Activated T-helper 9 cell treated with anti-CD3 and anti-CD28 coated beads, Interleukin-2, amount 50 U/mL, for 16 hours (primary cell): ENCODE measurements at regions not wholly inside any gene's neighbourhood (a gene's known extent, or its start where the extent isn't known, plus 50 kb on each side); places are given as distances from the start of the nearest gene placed in this dataset.
"Not testable (repeated sequence)": the region's sequence is repeated elsewhere in the genome, so short reads cannot be mapped to it uniquely, and the experiment has no call there.

ENCODE experiments used
- DNase-seq: peaks from one replicate; pipeline ENCODE4 v3.0.0-alpha.2; 2020; ENCODE audit warnings: low read depth

- no peak for DNase-seq
These were observed 74.3 kb upstream of the TNP1 start for GRCh38 chr2:216934151-216934550.

GRCh38 chr2:216932863-216933548 is 73.1 kb upstream of the TNP1 start:
- no peak for DNase-seq

- DNase-seq: no peak
These were observed 72.4 kb upstream of the TNP1 start for GRCh38 chr2:216932113-216932862.

GRCh38 chr2:216930716-216931115 is 70.9 kb upstream of the TNP1 start:
- DNase-seq: no peak

GRCh38 chr2:216929338-216929737 is 69.5 kb upstream of the TNP1 start:
- not testable (repeated sequence) for DNase-seq

GRCh38 chr2:216927163-216927562 is 67.3 kb upstream of the TNP1 start:
- DNase-seq: no peak

- DNase-seq: no peak
These were observed 65.9 kb upstream of the TNP1 start for GRCh38 chr2:216925636-216926366.

- DNase-seq: no peak
These were observed 65.1 kb upstream of the TNP1 start for GRCh38 chr2:216925006-216925405.

GRCh38 chr2:216923706-216924105 is 63.8 kb upstream of the TNP1 start:
- DNase-seq: no peak

- no peak for DNase-seq
These were observed 62.4 kb upstream of the TNP1 start for GRCh38 chr2:216922175-216922780.

GRCh38 chr2:216920937-216921456 is 61.1 kb upstream of the TNP1 start:
- no peak for DNase-seq

GRCh38 chr2:216920143-216920876 is 60.4 kb upstream of the TNP1 start:
- DNase-seq: no peak

GRCh38 chr2:216918088-216918680 is 58.3 kb upstream of the TNP1 start:
- no peak for DNase-seq

- DNase-seq: no peak
These were observed 57.2 kb upstream of the TNP1 start for GRCh38 chr2:216916956-216917650.

GRCh38 chr2:216915557-216916150 is 55.8 kb upstream of the TNP1 start:
- DNase-seq: no peak

GRCh38 chr2:216914491-216914890 is 54.6 kb upstream of the TNP1 start:
- DNase-seq: no peak

- DNase-seq: no peak
These were observed 52.0 kb upstream of the TNP1 start for GRCh38 chr2:216911886-216912285.

GRCh38 chr2:216911008-216911407 is 51.1 kb upstream of the TNP1 start:
- no peak for DNase-seq

- DNase-seq: no peak
These were observed 49.8 kb upstream of the TNP1 start for GRCh38 chr2:216909541-216910210.
